HL-60 (cell line): ENCODE measurements at regions not wholly inside any gene's neighbourhood (a gene's known extent, or its start where the extent isn't known, plus 50 kb on each side); places are given as distances from the start of the nearest gene placed in this dataset.
A peak's percentile ranks its signal among the peaks of the same experiment; 100 is the strongest.

Experiments used
- GABPA ChIP-seq: IDR thresholded peaks from 2 replicates; pipeline ENCODE4 v1.6.1; 2012; ENCODE audit warnings: low read depth
- POLR2AphosphoS5 ChIP-seq: IDR thresholded peaks from 2 replicates; pipeline ENCODE4 v1.6.1; 2012; ENCODE audit warnings: low read depth
- REST ChIP-seq: IDR thresholded peaks from 2 replicates; pipeline ENCODE4 v1.6.1; 2012; ENCODE audit warnings: low read depth; ENCODE audit not compliant: insufficient replicate concordance
- SPI1 ChIP-seq: IDR thresholded peaks from 2 replicates; pipeline ENCODE4 v1.6.1; 2012; ENCODE audit warnings: low read depth, mild to moderate bottlenecking, borderline replicate concordance
- TF ChIP-seq, protein P1 (sequence below): IDR thresholded peaks from one replicate; pipeline ENCODE4 v1.5.1; 2011; ENCODE audit warnings: low read length, control low read depth, inconsistent platforms; ENCODE audit not compliant: insufficient read depth

DNA sequence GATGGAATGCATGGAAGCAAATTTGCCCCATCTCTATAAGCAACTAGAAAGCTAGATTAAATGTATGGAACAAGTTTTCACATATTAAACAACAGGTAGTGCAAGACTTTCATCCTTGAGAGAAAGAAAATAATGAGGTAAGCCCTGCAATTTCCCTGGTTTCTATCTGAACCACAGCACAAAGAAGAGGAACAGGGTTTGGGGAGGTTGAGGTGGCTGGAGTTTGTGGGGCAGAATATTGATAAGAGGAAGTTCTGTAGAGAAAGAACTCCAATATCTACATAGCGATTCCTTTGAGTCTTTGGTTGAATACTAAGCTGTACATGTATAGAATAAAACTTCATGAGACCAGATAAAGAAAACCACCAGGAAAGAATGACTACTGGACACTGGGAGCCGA, 96.3 kb upstream of the CCND2 start:
- TF ChIP-seq, protein P1, sequence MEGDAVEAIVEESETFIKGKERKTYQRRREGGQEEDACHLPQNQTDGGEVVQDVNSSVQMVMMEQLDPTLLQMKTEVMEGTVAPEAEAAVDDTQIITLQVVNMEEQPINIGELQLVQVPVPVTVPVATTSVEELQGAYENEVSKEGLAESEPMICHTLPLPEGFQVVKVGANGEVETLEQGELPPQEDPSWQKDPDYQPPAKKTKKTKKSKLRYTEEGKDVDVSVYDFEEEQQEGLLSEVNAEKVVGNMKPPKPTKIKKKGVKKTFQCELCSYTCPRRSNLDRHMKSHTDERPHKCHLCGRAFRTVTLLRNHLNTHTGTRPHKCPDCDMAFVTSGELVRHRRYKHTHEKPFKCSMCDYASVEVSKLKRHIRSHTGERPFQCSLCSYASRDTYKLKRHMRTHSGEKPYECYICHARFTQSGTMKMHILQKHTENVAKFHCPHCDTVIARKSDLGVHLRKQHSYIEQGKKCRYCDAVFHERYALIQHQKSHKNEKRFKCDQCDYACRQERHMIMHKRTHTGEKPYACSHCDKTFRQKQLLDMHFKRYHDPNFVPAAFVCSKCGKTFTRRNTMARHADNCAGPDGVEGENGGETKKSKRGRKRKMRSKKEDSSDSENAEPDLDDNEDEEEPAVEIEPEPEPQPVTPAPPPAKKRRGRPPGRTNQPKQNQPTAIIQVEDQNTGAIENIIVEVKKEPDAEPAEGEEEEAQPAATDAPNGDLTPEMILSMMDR, result no peak
- TF ChIP-seq REST, result no peak
- TF ChIP-seq POLR2AphosphoS5, result no peak
- no peak for TF ChIP-seq GABPA
- TF ChIP-seq SPI1, result peak; percentile 89
